ENCODE measurements at regions not wholly inside any gene's neighbourhood (a gene's known extent, or its start where the extent isn't known, plus 50 kb on each side); places are given as distances from the start of the nearest gene placed in this dataset.

DNA sequence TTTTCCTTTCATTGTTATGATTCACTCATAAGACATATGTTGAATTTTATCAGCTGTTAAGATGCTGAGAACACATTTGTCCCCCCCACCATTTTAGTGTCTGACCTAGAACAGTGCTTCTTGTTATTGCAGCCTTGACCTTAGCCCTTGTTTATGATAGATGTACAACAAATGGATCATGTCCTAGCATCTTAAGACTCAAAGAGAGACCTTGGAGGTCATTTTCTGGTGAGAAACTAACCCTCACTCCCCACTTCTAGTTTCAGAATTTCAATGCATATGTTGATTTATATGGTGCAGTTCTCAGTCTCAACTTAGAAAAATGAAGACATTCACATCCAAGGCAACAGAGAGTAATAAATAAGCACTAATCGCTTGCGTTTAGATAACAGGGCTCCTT lies 391.2 kb downstream of the AEBP2 start:
- TF ChIP-seq, protein P1, sequence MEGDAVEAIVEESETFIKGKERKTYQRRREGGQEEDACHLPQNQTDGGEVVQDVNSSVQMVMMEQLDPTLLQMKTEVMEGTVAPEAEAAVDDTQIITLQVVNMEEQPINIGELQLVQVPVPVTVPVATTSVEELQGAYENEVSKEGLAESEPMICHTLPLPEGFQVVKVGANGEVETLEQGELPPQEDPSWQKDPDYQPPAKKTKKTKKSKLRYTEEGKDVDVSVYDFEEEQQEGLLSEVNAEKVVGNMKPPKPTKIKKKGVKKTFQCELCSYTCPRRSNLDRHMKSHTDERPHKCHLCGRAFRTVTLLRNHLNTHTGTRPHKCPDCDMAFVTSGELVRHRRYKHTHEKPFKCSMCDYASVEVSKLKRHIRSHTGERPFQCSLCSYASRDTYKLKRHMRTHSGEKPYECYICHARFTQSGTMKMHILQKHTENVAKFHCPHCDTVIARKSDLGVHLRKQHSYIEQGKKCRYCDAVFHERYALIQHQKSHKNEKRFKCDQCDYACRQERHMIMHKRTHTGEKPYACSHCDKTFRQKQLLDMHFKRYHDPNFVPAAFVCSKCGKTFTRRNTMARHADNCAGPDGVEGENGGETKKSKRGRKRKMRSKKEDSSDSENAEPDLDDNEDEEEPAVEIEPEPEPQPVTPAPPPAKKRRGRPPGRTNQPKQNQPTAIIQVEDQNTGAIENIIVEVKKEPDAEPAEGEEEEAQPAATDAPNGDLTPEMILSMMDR (IDR thresholded peaks at IDR 0.05): no peak
- TF ChIP-seq POLR2A (IDR thresholded peaks at IDR 0.05): no peak

Data from Peyer's patch (tissue), 4 donors.